Suppressor macrophage (primary cell): ENCODE measurements at regions not wholly inside any gene's neighbourhood (a gene's known extent, or its start where the extent isn't known, plus 50 kb on each side); places are given as distances from the start of the nearest gene placed in this dataset.

Experiments used
- DNase-seq, 4 experiments: peaks; one replicate each; pipeline ENCODE4 v3.0.0-alpha.2; 2020 to 2022

- DNase-seq = peak; percentile 91 to 98 (median 94)
Measured at GRCh38 chr4:26074712-26075430, 160.9 kb downstream of the SMIM20 start.

GRCh38 chr4:26075583-26075982 lies 161.6 kb downstream of the SMIM20 start:
- peak; percentile 31 to 67 (median 51) for DNase-seq

GRCh38 chr4:26076000-26076587 lies 162.1 kb downstream of the SMIM20 start:
- DNase-seq = peak; percentile 81 to 96 (median 89)

- no peak for DNase-seq
Measured at GRCh38 chr4:26076896-26077295, 162.9 kb downstream of the SMIM20 start.

- DNase-seq = no peak
Measured at GRCh38 chr4:26077756-26078155, 163.7 kb downstream of the SMIM20 start.

- no peak for DNase-seq
Measured at GRCh38 chr4:26080870-26081628, 167.0 kb downstream of the SMIM20 start.

GRCh38 chr4:26081795-26082498 lies 167.9 kb downstream of the SMIM20 start:
- DNase-seq = peak; percentile 30 to 64 (median 42)

- DNase-seq = peak in 1 of 4 experiments; percentile 31
Measured at GRCh38 chr4:26082565-26082964, 168.5 kb downstream of the SMIM20 start.

GRCh38 chr4:26083987-26084386 lies 170.0 kb downstream of the SMIM20 start:
- DNase-seq = peak in 3 of 4 experiments; percentile 56 to 62 (median 58)

GRCh38 chr4:26084414-26084813 lies 170.4 kb downstream of the SMIM20 start:
- no peak for DNase-seq

GRCh38 chr4:26085551-26085950 lies 171.5 kb downstream of the SMIM20 start:
- no peak for DNase-seq

GRCh38 chr4:26086621-26087441 lies 172.8 kb downstream of the SMIM20 start:
- no peak for DNase-seq

- DNase-seq = peak; percentile 62 to 90 (median 78)
Measured at GRCh38 chr4:26088433-26088928, 174.5 kb downstream of the SMIM20 start.

GRCh38 chr4:26093551-26093950 lies 179.5 kb downstream of the SMIM20 start:
- DNase-seq = no peak

GRCh38 chr4:26094076-26094475 lies 180.1 kb downstream of the SMIM20 start:
- peak in 1 of 4 experiments; percentile 14 for DNase-seq

- DNase-seq = no peak
Measured at GRCh38 chr4:26094911-26095310, 180.9 kb downstream of the SMIM20 start.

- DNase-seq = no peak
Measured at GRCh38 chr4:26099967-26100366, 185.9 kb downstream of the SMIM20 start.

- no peak for DNase-seq
Measured at GRCh38 chr4:26101011-26101410, 187.0 kb downstream of the SMIM20 start.

- DNase-seq = no peak
Measured at GRCh38 chr4:26104056-26104685, 190.2 kb downstream of the SMIM20 start.

- DNase-seq = no peak
Measured at GRCh38 chr4:26105337-26105736, 191.3 kb downstream of the SMIM20 start.
